HepG2 (cell line): ENCODE measurements at regions not wholly inside any gene's neighbourhood (a gene's known extent, or its start where the extent isn't known, plus 50 kb on each side); places are given as distances from the start of the nearest gene placed in this dataset.

Experiments
- ATAC-seq: fragments of 200-7000 bp; cut with Tn5 transposase; 3 replicates; pipeline ENCODE4 v1.9.1; 2020; ENCODE audit warnings: mild to moderate bottlenecking, moderate library complexity
- BruUV-seq: library from RNA; stranded (reverse); fragments of 400-500 nt; replicated peaks from 2 replicates; lab custom pipeline; 2021; lab: Mats Ljungman, UMichigan
- CTCF ChIA-PET: fragments of 300-600 bp; formaldehyde crosslinking; extraction: SDS; loops from one replicate; lab custom pipeline; 2021; ENCODE audit warnings: low total read pairs, inconsistent platforms, low intra/inter-chr PET ratio; lab: Yijun Ruan, JAX
- POLR2A ChIA-PET: fragments of 350-600 bp; sonication (Branson Sonifier 250); formaldehyde crosslinking; loops from one replicate; lab custom pipeline; 2020; ENCODE audit warnings: antibody characterized with exemption, inconsistent platforms; lab: Yijun Ruan, JAX
- DNase-seq: peaks from one replicate; pipeline ENCODE4 v3.0.0-alpha.2; 2015; ENCODE audit warnings: low spot score
- FAIRE-seq: peaks from 3 replicates; lab custom pipeline; 2011; peaks lifted over from hg19 to GRCh38; lab: Jason Lieb, UNC
- H2AFZ ChIP-seq: one replicate; pipeline ENCODE4 v1.6.1; 2011; ENCODE audit warnings: low read length, inconsistent platforms
- H3K27ac ChIP-seq: fragments of 300-600 bp; 3 replicates; pipeline ENCODE4 v1.8.0; 2011; ENCODE audit warnings: mixed run types, mild to moderate bottlenecking, mixed read lengths, low read length, inconsistent platforms; ENCODE audit not compliant: insufficient read depth; ENCODE audit errors: extremely low read length
- H3K27me3 ChIP-seq, 2 experiments: fragments of 200-600 bp in 1 of 2; 2 replicates in 1 of 2; 3 replicates in 1 of 2; pipeline versions ENCODE4 v1.6.0 to v1.8.0; 2011; ENCODE audit warnings: low read length in 2 of 2, mild to moderate bottlenecking in 2 of 2, moderate library complexity in 2 of 2, inconsistent platforms in 1 of 2; ENCODE audit not compliant: insufficient read depth in 2 of 2, control insufficient read depth in 1 of 2
- H3K36me3 ChIP-seq, 2 experiments: fragments of 200-600 bp in 1 of 2; replicated peaks in 1 of 2; 2 replicates in 1 of 2; 3 replicates in 1 of 2; pipeline versions ENCODE4 v1.5.1 to v1.8.0; 2011; ENCODE audit warnings: low read length in 2 of 2, inconsistent platforms in 1 of 2; ENCODE audit not compliant: insufficient read depth in 2 of 2, control insufficient read depth in 1 of 2
- H3K4me1 ChIP-seq: 2 replicates; pipeline ENCODE4 v1.5.1; 2012; ENCODE audit warnings: low read length, inconsistent platforms; ENCODE audit not compliant: insufficient read depth
- H3K4me2 ChIP-seq: 2 replicates; pipeline ENCODE4 v1.6.0; 2011; ENCODE audit warnings: low read depth, low read length, inconsistent platforms
- H3K4me3 ChIP-seq, 3 experiments: fragments of 200-600 bp in 1 of 3; sonication (generic), shearing (Covaris generic) in 1 of 3; replicated peaks in 1 of 3; 2 replicates each; pipeline ENCODE4 v1.5.1; 2011 to 2016; ENCODE audit warnings: low read length in 3 of 3, inconsistent platforms in 2 of 3, low read depth in 2 of 3, mild to moderate bottlenecking in 2 of 3, control low read depth in 1 of 3, mixed read lengths in 1 of 3; ENCODE audit not compliant: insufficient read depth in 1 of 3
- H3K79me2 ChIP-seq: one replicate; pipeline ENCODE4 v1.6.1; 2011; ENCODE audit warnings: low read length, inconsistent platforms; ENCODE audit not compliant: insufficient read depth
- H3K9ac ChIP-seq: 2 replicates; pipeline ENCODE4 v1.6.0; 2011; ENCODE audit warnings: mild to moderate bottlenecking, low read depth, low read length, inconsistent platforms; ENCODE audit not compliant: insufficient read depth
- H3K9me3 ChIP-seq: 2 replicates; pipeline ENCODE4 v1.5.1; 2012; ENCODE audit warnings: mild to moderate bottlenecking, low read length
- H4K20me1 ChIP-seq: 2 replicates; pipeline ENCODE4 v1.6.0; 2011; ENCODE audit warnings: inconsistent platforms, mild to moderate bottlenecking, low read length, moderate library complexity; ENCODE audit not compliant: insufficient read depth
- GZF1 ChIP-seq: sonication (generic); formaldehyde crosslinking; IDR thresholded peaks from 2 replicates; pipeline ENCODE4 v1.5.1; 2020; ENCODE audit warnings: mild to moderate bottlenecking, missing genetic modification reagents
- HNF4A ChIP-seq: sonication (generic); formaldehyde crosslinking; IDR thresholded peaks from 2 replicates; pipeline ENCODE4 v1.4.0; 2020; ENCODE audit warnings: missing genetic modification reagents
- SIX1 ChIP-seq: sonication (generic); formaldehyde crosslinking; IDR thresholded peaks from 2 replicates; pipeline ENCODE4 v1.4.0; 2020; ENCODE audit warnings: missing genetic modification reagents, borderline replicate concordance
- SSRP1 ChIP-seq: IDR thresholded peaks from 2 replicates; pipeline ENCODE4 v1.6.1; 2016; ENCODE audit warnings: control low read depth
- ZBTB20 ChIP-seq: sonication (generic); formaldehyde crosslinking; IDR thresholded peaks from 2 replicates; pipeline ENCODE4 v1.8.1; 2023; ENCODE audit warnings: missing genetic modification reagents, low read depth, mild to moderate bottlenecking, borderline replicate concordance
- ZNF224 ChIP-seq: sonication (generic); formaldehyde crosslinking; IDR thresholded peaks from 2 replicates; pipeline ENCODE4 v1.5.0; 2020; ENCODE audit warnings: mild to moderate bottlenecking, missing genetic modification reagents
- ZNF230 ChIP-seq: sonication (generic); formaldehyde crosslinking; IDR thresholded peaks from 2 replicates; pipeline ENCODE4 v1.4.0; 2020; ENCODE audit warnings: mild to moderate bottlenecking, missing genetic modification reagents
- ZNF234 ChIP-seq: sonication (generic); formaldehyde crosslinking; conservative IDR thresholded peaks from 2 replicates; pipeline ENCODE4 v1.5.1; 2020; ENCODE audit warnings: mild to moderate bottlenecking, missing genetic modification reagents
- ZNF326 ChIP-seq: sonication (generic); formaldehyde crosslinking; IDR thresholded peaks from 2 replicates; pipeline ENCODE4 v1.4.0; 2020; ENCODE audit warnings: missing genetic modification reagents, borderline replicate concordance
- ZNF468 ChIP-seq: sonication (generic); formaldehyde crosslinking; IDR thresholded peaks from 2 replicates; pipeline ENCODE4 v1.8.0; 2022; ENCODE audit warnings: mild to moderate bottlenecking, moderate library complexity, missing genetic modification reagents
- ZNF672 ChIP-seq: sonication (generic); formaldehyde crosslinking; IDR thresholded peaks from 2 replicates; pipeline ENCODE4 v1.8.1; 2022; ENCODE audit warnings: missing genetic modification reagents
- WGBS: methylation state at CpG from one replicate; pipeline ENCODE4 v1.1.6; 2017; ENCODE audit warnings: low lambda C conversion rate; 5-methylcytosine and 5-hydroxymethylcytosine counted together
- in situ Hi-C: cut with HindIII; loops from 2 replicates; pipeline ENCODE4 v1.10.0; 2017; ENCODE audit warnings: low pct_unique_long_range_greater_than_20kb; ENCODE audit not compliant: extremely low pct_ligation_motif_present
- intact Hi-C: fragments of 100-400 bp; cut with micrococcal nuclease; formaldehyde crosslinking; loops from one replicate; pipeline ENCODE4 v1.10.0; 2022; ENCODE audit not compliant: unreplicated experiment
- TF ChIP-seq, protein P1 (sequence below): sonication (generic); formaldehyde crosslinking; IDR thresholded peaks from 2 replicates; pipeline ENCODE4 v1.4.0; 2020; ENCODE audit warnings: missing genetic modification reagents, borderline replicate concordance
- TF ChIP-seq, protein P2 (sequence below): sonication (generic); formaldehyde crosslinking; IDR thresholded peaks from 2 replicates; pipeline ENCODE4 v1.4.0; 2020; ENCODE audit warnings: mild to moderate bottlenecking, missing genetic modification reagents, borderline replicate concordance
- TF ChIP-seq, protein P3 (sequence below): sonication (generic); formaldehyde crosslinking; IDR thresholded peaks from 2 replicates; pipeline ENCODE4 v1.8.0; 2022; ENCODE audit warnings: missing genetic modification reagents, low read depth, mild to moderate bottlenecking, borderline replicate concordance

DNA sequence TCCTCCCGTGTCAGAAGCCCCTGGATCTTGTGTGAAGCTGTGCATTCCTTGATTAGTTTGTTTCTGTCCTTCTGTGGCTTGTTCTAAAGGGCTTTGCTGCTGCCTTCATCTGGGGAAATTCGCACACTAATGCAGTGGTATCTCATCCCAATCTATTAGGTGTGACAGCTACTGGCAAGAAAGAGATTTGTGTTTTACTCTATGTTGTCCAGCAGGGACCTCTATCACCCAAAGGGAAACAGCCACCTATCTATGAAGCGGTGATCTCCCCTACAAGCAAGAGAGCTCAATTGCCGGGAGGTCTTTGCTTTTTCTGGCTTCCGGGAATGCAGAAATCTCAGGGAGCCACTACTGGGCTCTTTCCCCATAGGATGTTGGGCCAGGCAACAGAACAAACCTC is 151.8 kb downstream of the NRN1 start (continued):
- TF ChIP-seq, protein P1, sequence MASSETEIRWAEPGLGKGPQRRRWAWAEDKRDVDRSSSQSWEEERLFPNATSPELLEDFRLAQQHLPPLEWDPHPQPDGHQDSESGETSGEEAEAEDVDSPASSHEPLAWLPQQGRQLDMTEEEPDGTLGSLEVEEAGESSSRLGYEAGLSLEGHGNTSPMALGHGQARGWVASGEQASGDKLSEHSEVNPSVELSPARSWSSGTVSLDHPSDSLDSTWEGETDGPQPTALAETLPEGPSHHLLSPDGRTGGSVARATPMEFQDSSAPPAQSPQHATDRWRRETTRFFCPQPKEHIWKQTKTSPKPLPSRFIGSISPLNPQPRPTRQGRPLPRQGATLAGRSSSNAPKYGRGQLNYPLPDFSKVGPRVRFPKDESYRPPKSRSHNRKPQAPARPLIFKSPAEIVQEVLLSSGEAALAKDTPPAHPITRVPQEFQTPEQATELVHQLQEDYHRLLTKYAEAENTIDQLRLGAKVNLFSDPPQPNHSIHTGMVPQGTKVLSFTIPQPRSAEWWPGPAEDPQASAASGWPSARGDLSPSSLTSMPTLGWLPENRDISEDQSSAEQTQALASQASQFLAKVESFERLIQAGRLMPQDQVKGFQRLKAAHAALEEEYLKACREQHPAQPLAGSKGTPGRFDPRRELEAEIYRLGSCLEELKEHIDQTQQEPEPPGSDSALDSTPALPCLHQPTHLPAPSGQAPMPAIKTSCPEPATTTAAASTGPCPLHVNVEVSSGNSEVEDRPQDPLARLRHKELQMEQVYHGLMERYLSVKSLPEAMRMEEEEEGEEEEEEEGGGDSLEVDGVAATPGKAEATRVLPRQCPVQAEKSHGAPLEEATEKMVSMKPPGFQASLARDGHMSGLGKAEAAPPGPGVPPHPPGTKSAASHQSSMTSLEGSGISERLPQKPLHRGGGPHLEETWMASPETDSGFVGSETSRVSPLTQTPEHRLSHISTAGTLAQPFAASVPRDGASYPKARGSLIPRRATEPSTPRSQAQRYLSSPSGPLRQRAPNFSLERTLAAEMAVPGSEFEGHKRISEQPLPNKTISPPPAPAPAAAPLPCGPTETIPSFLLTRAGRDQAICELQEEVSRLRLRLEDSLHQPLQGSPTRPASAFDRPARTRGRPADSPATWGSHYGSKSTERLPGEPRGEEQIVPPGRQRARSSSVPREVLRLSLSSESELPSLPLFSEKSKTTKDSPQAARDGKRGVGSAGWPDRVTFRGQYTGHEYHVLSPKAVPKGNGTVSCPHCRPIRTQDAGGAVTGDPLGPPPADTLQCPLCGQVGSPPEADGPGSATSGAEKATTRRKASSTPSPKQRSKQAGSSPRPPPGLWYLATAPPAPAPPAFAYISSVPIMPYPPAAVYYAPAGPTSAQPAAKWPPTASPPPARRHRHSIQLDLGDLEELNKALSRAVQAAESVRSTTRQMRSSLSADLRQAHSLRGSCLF (CRISPR knock-in tag): no peak

DNA sequence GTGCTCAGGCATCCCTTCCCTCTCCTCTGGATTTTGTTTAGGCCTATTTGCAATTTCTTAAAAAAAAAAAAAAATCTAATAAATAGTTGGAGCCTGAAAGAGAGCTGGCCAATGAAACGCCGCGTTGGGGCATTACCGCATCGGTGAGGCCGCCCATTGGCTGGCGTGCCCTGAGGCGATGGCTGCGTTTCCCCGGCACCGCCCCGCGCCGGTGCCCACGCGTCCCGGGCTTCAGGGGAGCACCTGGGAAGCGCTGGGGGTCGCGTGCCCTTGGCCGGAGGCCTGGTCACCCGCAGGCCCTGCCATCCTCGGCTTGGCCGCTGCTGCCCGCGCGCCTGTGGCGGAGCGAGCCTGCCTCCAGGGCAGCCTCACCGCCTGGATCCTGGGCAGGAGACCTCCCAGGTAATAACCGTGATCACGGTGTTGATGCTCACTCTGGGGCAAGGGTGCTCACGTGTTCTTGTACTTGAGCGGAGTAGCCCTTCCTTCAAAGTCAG is 155.4 kb downstream of the NRN1 start:
- 36% methylated on average over 21 of the region's 34 CpGs for WGBS
- H4K20me1 ChIP-seq: no peaks in the 10 kb centered on the region
- intact Hi-C loops: no loop called here
- no TSS peak for BruUV-seq
- ATAC-seq (no peak), DNase-seq (no peak), FAIRE-seq (no peak)
- H3K4me2 ChIP-seq: no peak overlapping the region
- no peak overlapping the region for H3K9ac ChIP-seq
- H3K36me3 ChIP-seq: no peaks in the 10 kb centered on the region
- no peaks in the 10 kb centered on the region for H3K4me1 ChIP-seq
- no peaks in the 10 kb centered on the region for H3K79me2 ChIP-seq
- peaks cover 10 to 84% of the 10 kb centered on the region in 2 experiments; a peak in 4 of 5 replicates for H3K27me3 ChIP-seq
- no peak overlapping the region for H3K4me3 ChIP-seq
- CTCF ChIA-PET: no interaction called here
- POLR2A ChIA-PET: no interaction called here
- in situ Hi-C loops: no loop called here
- H3K9me3 ChIP-seq: no peaks in the 10 kb centered on the region
- H2AFZ ChIP-seq: no peak overlapping the region
- no peak overlapping the region for H3K27ac ChIP-seq
- TF ChIP-seq, protein P2, sequence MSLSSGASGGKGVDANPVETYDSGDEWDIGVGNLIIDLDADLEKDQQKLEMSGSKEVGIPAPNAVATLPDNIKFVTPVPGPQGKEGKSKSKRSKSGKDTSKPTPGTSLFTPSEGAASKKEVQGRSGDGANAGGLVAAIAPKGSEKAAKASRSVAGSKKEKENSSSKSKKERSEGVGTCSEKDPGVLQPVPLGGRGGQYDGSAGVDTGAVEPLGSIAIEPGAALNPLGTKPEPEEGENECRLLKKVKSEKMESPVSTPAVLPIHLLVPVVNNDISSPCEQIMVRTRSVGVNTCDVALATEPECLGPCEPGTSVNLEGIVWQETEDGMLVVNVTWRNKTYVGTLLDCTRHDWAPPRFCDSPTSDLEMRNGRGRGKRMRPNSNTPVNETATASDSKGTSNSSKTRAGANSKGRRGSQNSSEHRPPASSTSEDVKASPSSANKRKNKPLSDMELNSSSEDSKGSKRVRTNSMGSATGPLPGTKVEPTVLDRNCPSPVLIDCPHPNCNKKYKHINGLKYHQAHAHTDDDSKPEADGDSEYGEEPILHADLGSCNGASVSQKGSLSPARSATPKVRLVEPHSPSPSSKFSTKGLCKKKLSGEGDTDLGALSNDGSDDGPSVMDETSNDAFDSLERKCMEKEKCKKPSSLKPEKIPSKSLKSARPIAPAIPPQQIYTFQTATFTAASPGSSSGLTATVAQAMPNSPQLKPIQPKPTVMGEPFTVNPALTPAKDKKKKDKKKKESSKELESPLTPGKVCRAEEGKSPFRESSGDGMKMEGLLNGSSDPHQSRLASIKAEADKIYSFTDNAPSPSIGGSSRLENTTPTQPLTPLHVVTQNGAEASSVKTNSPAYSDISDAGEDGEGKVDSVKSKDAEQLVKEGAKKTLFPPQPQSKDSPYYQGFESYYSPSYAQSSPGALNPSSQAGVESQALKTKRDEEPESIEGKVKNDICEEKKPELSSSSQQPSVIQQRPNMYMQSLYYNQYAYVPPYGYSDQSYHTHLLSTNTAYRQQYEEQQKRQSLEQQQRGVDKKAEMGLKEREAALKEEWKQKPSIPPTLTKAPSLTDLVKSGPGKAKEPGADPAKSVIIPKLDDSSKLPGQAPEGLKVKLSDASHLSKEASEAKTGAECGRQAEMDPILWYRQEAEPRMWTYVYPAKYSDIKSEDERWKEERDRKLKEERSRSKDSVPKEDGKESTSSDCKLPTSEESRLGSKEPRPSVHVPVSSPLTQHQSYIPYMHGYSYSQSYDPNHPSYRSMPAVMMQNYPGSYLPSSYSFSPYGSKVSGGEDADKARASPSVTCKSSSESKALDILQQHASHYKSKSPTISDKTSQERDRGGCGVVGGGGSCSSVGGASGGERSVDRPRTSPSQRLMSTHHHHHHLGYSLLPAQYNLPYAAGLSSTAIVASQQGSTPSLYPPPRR (CRISPR knock-in tag): no peak
- TF ChIP-seq ZNF234: no peak
- no peak for TF ChIP-seq ZBTB20 (CRISPR knock-in tag)
- no peak for TF ChIP-seq ZNF672 (CRISPR knock-in tag)
- no peak for TF ChIP-seq SIX1 (CRISPR knock-in tag)
- TF ChIP-seq, protein P3, sequence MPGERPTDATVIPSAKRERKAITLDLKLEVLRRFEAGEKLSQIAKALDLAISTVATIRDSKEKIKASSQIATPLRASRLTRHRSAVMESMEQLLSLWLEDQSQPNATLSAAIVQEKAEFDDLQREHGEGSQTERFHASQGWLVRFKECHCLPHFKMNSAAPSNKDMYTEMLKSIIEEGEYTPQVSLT (CRISPR knock-in tag): no peak
- no peak for TF ChIP-seq HNF4A
- TF ChIP-seq ZNF230 (CRISPR knock-in tag): no peak
- TF ChIP-seq ZNF326 (CRISPR knock-in tag): no peak
- TF ChIP-seq GZF1: no peak
- no peak for TF ChIP-seq ZNF468 (CRISPR knock-in tag)
- TF ChIP-seq ZNF224: no peak
- TF ChIP-seq SSRP1 (CRISPR knock-in tag): no peak
